ENCODE measurements at regions not wholly inside any gene's neighbourhood (a gene's known extent, or its start where the extent isn't known, plus 50 kb on each side); places are given as distances from the start of the nearest gene placed in this dataset.

DNA sequence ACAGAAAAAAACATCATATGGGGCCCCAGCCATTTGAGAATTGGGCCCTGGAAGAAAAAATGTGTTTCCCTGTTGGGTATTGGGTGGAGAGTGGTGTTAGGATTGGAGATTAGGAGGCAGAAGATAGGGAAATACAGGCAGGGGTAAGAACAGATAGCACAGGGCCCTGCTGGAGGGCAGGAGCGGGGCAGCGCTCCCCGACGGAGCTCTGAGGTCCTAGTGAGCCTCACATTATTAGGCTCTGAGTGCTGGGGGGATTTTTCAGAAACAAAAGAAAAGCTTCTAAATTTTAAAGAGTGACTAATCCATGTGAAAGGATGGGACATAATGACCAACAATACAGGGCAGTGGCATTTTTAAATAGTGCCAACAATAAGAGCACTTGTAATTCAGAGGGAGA lies 241.2 kb downstream of the SOX2 start:
- no peaks in the 10 kb centered on the region for H3K27me3 ChIP-seq (replicated peaks; ENCODE audit: insufficient read depth, low read depth, low read length, poor library complexity)
- no peak overlapping the region for H3K27ac ChIP-seq (ENCODE audit: low read depth, low read length, poor library complexity, severe bottlenecking)
- no peaks in the 10 kb centered on the region for H3K4me1 ChIP-seq (ENCODE audit: insufficient read depth, low read length, poor library complexity, severe bottlenecking)
- no peaks in the 10 kb centered on the region for H3K36me3 ChIP-seq (ENCODE audit: insufficient read depth, low read length, poor library complexity, severe bottlenecking)
- DNase-seq (ENCODE audit: low spot score) = no peak
- H3K4me3 ChIP-seq (ENCODE audit: low read depth, low read length, poor library complexity, severe bottlenecking) = no peak overlapping the region
- intact Hi-C loops (cut with micrococcal nuclease; ENCODE audit: unreplicated experiment) = no loop called here
- ChIA-PET POLR2A (ENCODE audit: low non-redundant PET) (no interaction called here), CTCF (no interaction called here)
- no peaks in the 10 kb centered on the region for H3K9me3 ChIP-seq (ENCODE audit: low read depth, low read length, poor library complexity, severe bottlenecking)
- no peak for TF ChIP-seq EZH2 (IDR thresholded peaks at IDR 0.05; ENCODE audit: borderline replicate concordance, low read depth, low read length, poor library complexity, severe bottlenecking)
- TF ChIP-seq, protein P1, sequence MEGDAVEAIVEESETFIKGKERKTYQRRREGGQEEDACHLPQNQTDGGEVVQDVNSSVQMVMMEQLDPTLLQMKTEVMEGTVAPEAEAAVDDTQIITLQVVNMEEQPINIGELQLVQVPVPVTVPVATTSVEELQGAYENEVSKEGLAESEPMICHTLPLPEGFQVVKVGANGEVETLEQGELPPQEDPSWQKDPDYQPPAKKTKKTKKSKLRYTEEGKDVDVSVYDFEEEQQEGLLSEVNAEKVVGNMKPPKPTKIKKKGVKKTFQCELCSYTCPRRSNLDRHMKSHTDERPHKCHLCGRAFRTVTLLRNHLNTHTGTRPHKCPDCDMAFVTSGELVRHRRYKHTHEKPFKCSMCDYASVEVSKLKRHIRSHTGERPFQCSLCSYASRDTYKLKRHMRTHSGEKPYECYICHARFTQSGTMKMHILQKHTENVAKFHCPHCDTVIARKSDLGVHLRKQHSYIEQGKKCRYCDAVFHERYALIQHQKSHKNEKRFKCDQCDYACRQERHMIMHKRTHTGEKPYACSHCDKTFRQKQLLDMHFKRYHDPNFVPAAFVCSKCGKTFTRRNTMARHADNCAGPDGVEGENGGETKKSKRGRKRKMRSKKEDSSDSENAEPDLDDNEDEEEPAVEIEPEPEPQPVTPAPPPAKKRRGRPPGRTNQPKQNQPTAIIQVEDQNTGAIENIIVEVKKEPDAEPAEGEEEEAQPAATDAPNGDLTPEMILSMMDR (conservative IDR thresholded peaks at IDR 0.05; ENCODE audit: low read depth, low read length) = no peak
- BruUV-seq (replicated peaks) = no TSS peak

DNA sequence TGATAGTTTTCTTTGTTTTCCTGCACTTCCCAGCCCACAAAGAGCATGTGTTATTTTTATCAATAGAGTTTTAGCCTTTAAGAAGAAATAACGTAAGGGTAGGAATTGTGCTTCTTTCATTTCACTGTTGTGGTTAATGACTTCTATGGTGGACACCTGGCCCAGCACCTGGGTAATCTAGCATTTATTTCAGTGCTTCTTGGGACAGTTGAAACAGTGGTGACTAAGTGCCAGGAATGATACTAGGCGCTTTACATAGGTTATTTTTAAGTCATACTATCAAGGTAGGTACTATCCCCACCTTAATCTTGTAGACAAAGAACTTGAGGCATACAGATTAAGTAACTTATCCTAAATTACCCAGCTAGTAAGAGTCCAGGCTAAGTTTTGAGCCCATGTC lies 243.8 kb downstream of the SOX2 start:
- CTCF ChIA-PET = no interaction called here
- no peaks in the 10 kb centered on the region for H3K4me1 ChIP-seq (ENCODE audit: insufficient read depth, low read length, poor library complexity, severe bottlenecking)
- TF ChIP-seq, protein P1 (conservative IDR thresholded peaks at IDR 0.05; ENCODE audit: low read depth, low read length) = no peak
- TF ChIP-seq EZH2 (IDR thresholded peaks at IDR 0.05; ENCODE audit: borderline replicate concordance, low read depth, low read length, poor library complexity, severe bottlenecking) = no peak
- DNase-seq (ENCODE audit: low spot score) = no peak
- POLR2A ChIA-PET (ENCODE audit: low non-redundant PET) = no interaction called here
- H3K27me3 ChIP-seq (replicated peaks; ENCODE audit: insufficient read depth, low read depth, low read length, poor library complexity) = no peaks in the 10 kb centered on the region
- no peaks in the 10 kb centered on the region for H3K9me3 ChIP-seq (ENCODE audit: low read depth, low read length, poor library complexity, severe bottlenecking)
- H3K27ac ChIP-seq (ENCODE audit: low read depth, low read length, poor library complexity, severe bottlenecking) = no peak overlapping the region
- no peaks in the 10 kb centered on the region for H3K36me3 ChIP-seq (ENCODE audit: insufficient read depth, low read length, poor library complexity, severe bottlenecking)
- no TSS peak for BruUV-seq (replicated peaks)
- H3K4me3 ChIP-seq (ENCODE audit: low read depth, low read length, poor library complexity, severe bottlenecking) = no peak overlapping the region
- intact Hi-C loops (cut with micrococcal nuclease; ENCODE audit: unreplicated experiment) = no loop called here

DNA sequence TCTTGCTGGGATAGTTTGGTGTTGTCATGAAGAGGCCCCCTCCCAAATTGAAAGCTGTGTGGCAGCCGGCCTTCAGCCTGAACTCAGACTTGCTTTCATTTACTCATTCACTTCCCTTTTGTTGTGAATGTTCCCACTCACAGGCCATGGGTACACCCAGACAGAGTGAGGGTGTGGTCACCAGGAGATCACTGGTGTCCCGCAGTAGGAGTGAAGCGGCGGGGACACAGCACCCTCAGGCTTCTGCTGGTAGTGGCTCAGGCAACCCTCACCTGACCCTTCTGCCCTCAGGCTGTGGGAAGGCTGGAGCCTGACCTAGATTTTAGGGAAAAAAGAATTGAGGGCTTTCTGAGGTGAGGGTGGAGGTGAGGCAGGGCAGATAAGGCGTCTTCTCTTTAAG lies 244.4 kb downstream of the SOX2 start:
- POLR2A ChIA-PET (ENCODE audit: low non-redundant PET) = no interaction called here
- intact Hi-C loops (cut with micrococcal nuclease; ENCODE audit: unreplicated experiment) = no loop called here

More for the DNA sequence above, 244.4 kb downstream of the SOX2 start:
- Histone ChIP-seq H3K27ac (ENCODE audit: low read depth, low read length, poor library complexity, severe bottlenecking) (no peak overlapping the region), H3K9me3 (ENCODE audit: low read depth, low read length, poor library complexity, severe bottlenecking) (no peaks in the 10 kb centered on the region), H3K4me1 (ENCODE audit: insufficient read depth, low read length, poor library complexity, severe bottlenecking) (no peaks in the 10 kb centered on the region), H3K4me3 (ENCODE audit: low read depth, low read length, poor library complexity, severe bottlenecking) (no peak overlapping the region), H3K27me3 (replicated peaks; ENCODE audit: insufficient read depth, low read depth, low read length, poor library complexity) (no peaks in the 10 kb centered on the region), H3K36me3 (ENCODE audit: insufficient read depth, low read length, poor library complexity, severe bottlenecking) (no peaks in the 10 kb centered on the region)
- DNase-seq (ENCODE audit: low spot score) = no peak
- BruUV-seq (replicated peaks) = no TSS peak
- TF ChIP-seq, protein P1 (conservative IDR thresholded peaks at IDR 0.05; ENCODE audit: low read depth, low read length) = no peak
- TF ChIP-seq EZH2 (IDR thresholded peaks at IDR 0.05; ENCODE audit: borderline replicate concordance, low read depth, low read length, poor library complexity, severe bottlenecking) = no peak
- CTCF ChIA-PET = no interaction called here
